ENCODE measurements at regions not wholly inside any gene's neighbourhood (a gene's known extent, or its start where the extent isn't known, plus 50 kb on each side); places are given as distances from the start of the nearest gene placed in this dataset.
"Not testable (repeated sequence)": the region's sequence is repeated elsewhere in the genome, so short reads cannot be mapped to it uniquely, and the experiment has no call there.

DNA sequence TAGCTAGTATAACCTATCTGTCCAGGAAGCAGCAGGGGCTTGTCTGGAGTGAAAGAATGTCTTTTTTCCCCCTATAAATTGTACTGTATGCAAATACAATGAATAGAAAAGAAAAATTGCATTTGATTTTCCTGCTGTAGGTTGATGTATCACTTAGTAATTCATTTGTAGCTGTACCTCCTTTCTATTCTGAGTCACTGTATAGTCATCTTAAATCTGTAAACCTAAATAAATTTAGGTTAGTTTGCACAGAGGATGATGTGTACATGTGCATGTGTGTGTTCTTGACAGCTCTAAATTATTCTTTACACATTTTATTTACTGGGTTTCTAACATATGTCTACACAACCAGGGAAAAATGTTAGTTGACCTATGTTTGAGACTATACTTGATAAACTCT, 478.7 kb upstream of the CNTNAP5 start:
- H3K9me3 Mint-ChIP-seq = peaks cover 9% of the 10 kb centered on the region
- H3K27ac Mint-ChIP-seq = no peak overlapping the region
- CTCF ChIA-PET = interaction anchor here (0.6 kb wide), 1 partner anchor 217 kb away, joined by 6 read pairs; no protein-coding TSS in a partner anchor
- intact Hi-C loops (cut with micrococcal nuclease) = no loop called here
- H3K4me1 Mint-ChIP-seq (ENCODE audit: low read depth) = no peaks in the 10 kb centered on the region
- no peak overlapping the region for H3K4me3 Mint-ChIP-seq
- no peaks in the 10 kb centered on the region for H3K27me3 Mint-ChIP-seq (ENCODE audit: low read depth)
- no peaks in the 10 kb centered on the region for H3K36me3 Mint-ChIP-seq (ENCODE audit: low read depth)
- DNase-seq = no peak

DNA sequence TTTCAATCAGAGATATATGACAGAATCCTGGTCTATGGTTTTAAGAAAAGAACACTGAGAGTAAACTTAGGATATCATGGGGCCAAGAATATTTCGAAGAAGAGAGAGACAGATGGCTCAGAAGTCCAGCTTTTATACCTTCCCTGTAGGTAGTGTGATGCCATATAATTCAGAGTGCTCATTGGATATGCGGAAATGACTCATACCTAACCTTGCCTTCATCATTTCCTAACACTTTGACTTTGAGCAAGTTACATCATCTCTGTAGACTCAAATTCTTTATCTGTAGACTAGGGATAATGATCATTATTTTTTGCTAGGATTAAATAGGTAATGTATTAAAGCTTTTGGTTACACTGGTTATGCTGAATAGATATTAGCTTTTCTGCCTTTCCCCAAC, 461.6 kb upstream of the CNTNAP5 start:
- H3K27ac Mint-ChIP-seq = no peak overlapping the region
- DNase-seq = no peak
- no peaks in the 10 kb centered on the region for H3K4me1 Mint-ChIP-seq (ENCODE audit: low read depth)
- intact Hi-C loops (cut with micrococcal nuclease) = no loop called here
- no peak overlapping the region for H3K4me3 Mint-ChIP-seq
- peaks cover 3% of the 10 kb centered on the region for H3K9me3 Mint-ChIP-seq
- no peaks in the 10 kb centered on the region for H3K36me3 Mint-ChIP-seq (ENCODE audit: low read depth)
- CTCF ChIA-PET = no interaction called here
- H3K27me3 Mint-ChIP-seq (ENCODE audit: low read depth) = no peaks in the 10 kb centered on the region

DNA sequence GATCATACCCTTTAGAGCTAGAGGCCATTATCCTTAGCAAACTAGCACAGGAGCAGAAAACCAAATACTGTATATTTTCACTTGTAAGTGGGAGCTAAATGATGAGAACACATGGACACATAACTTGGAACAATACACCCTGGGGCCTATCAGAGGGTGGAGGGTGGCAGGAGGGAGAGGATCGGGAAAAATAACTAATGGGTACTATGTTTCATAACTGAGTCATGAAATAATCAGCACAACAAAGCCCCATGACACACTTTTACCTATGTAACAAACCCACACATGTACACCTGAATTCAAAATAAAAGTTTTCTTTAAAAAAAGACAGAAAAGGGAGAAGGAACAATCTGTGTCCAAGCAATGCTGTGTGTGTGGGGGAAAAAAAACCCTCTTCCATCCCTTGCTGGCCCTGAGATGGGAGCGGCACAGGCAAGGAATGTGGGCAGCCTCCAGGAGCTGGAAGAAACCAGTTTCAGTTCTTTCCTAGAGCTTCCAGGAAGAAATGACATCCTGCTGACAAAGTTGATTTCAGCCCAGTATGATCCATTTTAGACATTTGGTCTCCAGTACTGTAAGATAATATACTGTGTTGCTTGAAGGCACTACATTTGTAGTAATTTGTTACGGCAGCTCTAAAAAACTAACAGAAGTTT, 458.7 kb upstream of the CNTNAP5 start:
- no peaks in the 10 kb centered on the region for H3K36me3 Mint-ChIP-seq (ENCODE audit: low read depth)
- no peaks in the 10 kb centered on the region for H3K27me3 Mint-ChIP-seq (ENCODE audit: low read depth)
- intact Hi-C loops (cut with micrococcal nuclease) = no loop called here

DNA sequence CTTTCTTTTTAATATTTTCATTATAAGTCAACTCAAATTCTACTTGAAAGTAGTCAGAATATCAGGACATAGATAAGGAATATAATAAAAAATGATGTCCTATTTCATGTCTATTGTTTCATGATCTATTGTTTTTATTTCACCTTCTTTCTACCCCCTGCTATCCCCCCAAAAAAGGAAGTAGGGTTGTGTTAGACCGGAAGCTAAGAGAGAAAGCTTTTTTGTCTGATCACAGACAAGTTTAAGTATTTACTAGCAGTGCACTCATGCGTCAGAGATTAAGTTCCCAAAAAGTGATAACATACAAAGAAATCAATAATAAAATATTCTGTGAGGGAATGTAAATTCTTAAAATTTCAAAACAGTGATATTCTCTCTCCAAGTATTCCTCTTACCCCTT, 447.1 kb upstream of the CNTNAP5 start:
- intact Hi-C loops (cut with micrococcal nuclease) = no loop called here
- CTCF ChIA-PET = no interaction called here
- no peaks in the 10 kb centered on the region for H3K27me3 Mint-ChIP-seq (ENCODE audit: low read depth)
- no peak overlapping the region for H3K4me3 Mint-ChIP-seq
- peaks cover 2% of the 10 kb centered on the region for H3K9me3 Mint-ChIP-seq
- no peaks in the 10 kb centered on the region for H3K36me3 Mint-ChIP-seq (ENCODE audit: low read depth)
- DNase-seq = no peak
- H3K4me1 Mint-ChIP-seq (ENCODE audit: low read depth) = no peaks in the 10 kb centered on the region
- no peak overlapping the region for H3K27ac Mint-ChIP-seq

More for the DNA sequence above, 458.7 kb upstream of the CNTNAP5 start:
- no peak overlapping the region for H3K4me3 Mint-ChIP-seq
- H3K9me3 Mint-ChIP-seq = peaks cover 5% of the 10 kb centered on the region
- no peak overlapping the region for H3K27ac Mint-ChIP-seq
- CTCF ChIA-PET = no interaction called here
- DNase-seq = no peak
- no peaks in the 10 kb centered on the region for H3K4me1 Mint-ChIP-seq (ENCODE audit: low read depth)

DNA sequence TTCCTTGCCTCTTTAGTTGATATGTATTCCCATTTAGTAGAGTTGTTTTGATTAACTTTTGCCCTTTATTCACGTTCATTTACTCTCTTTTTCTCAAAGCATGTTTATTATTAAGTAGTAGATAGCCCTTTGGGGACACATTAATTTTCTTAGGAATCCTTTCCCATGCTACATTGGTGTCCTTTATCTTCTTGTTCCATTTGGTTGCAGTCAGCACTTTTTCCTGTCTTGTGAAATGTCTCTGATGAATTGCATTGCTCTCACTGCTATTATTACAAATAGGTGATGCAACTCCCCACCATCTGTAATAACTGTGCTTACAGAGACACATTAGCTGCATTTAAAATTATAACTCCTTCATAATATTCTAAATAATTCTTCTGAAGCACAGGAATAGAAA, 428.5 kb upstream of the CNTNAP5 start:
- Mint-ChIP-seq H3K36me3 (ENCODE audit: low read depth) (no peaks in the 10 kb centered on the region), H3K27ac (no peak overlapping the region), H3K4me3 (no peak overlapping the region), H3K4me1 (ENCODE audit: low read depth) (no peaks in the 10 kb centered on the region), H3K27me3 (ENCODE audit: low read depth) (no peaks in the 10 kb centered on the region), H3K9me3 (peaks cover 12% of the 10 kb centered on the region)
- intact Hi-C loops (cut with micrococcal nuclease) = no loop called here
- CTCF ChIA-PET = no interaction called here
- no peak for DNase-seq

DNA sequence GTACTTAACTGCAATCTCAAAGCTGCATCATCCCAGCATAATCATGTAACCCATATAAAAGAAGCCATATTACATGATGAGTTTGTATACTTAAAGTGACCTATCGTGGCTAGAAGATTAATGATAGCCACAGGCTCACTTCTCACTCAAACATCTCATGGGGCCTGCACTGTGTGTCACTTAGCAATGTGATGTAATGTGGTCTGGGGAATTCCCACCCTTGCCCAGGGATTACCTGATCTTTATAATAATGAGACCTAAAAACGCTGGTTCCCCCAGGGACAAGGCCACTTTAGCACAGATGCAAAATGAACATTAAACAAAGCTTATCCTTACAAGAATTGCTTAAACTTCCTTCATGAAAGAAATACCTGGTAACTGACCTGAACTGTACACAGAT, 427.1 kb upstream of the CNTNAP5 start:
- H3K27me3 Mint-ChIP-seq (ENCODE audit: low read depth) = no peaks in the 10 kb centered on the region
- no peak overlapping the region for H3K4me3 Mint-ChIP-seq
- no peak overlapping the region for H3K27ac Mint-ChIP-seq
- H3K36me3 Mint-ChIP-seq (ENCODE audit: low read depth) = no peaks in the 10 kb centered on the region
- CTCF ChIA-PET = no interaction called here
- no peaks in the 10 kb centered on the region for H3K4me1 Mint-ChIP-seq (ENCODE audit: low read depth)
- DNase-seq = no peak
- H3K9me3 Mint-ChIP-seq = peaks cover 14% of the 10 kb centered on the region
- intact Hi-C loops (cut with micrococcal nuclease) = no loop called here

DNA sequence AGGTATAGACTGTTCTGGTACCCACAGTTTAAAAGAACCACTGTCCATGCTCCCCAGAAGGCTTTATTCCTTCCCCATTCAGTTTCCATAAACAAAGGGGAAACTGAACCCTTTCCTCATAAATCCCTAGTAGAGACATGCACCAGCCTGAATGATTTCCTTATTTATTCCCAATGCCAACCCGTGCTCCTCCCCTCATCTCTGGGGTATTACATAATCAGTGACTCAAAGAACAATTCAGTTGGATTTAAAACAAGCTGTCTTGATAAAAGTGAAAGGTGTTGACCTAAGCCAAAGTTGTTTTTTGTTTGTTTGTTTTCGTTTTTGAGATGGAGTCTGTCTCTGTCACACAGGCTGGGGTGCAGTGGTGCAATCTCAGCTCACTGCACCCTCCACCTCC, 418.5 kb upstream of the CNTNAP5 start:
- Mint-ChIP-seq H3K4me1 (ENCODE audit: low read depth) (no peaks in the 10 kb centered on the region), H3K27me3 (ENCODE audit: low read depth) (no peaks in the 10 kb centered on the region), H3K36me3 (ENCODE audit: low read depth) (no peaks in the 10 kb centered on the region), H3K27ac (no peak overlapping the region), H3K9me3 (peaks cover 6% of the 10 kb centered on the region), H3K4me3 (no peak overlapping the region)
- DNase-seq = no peak
- CTCF ChIA-PET = no interaction called here
- intact Hi-C loops (cut with micrococcal nuclease) = no loop called here

DNA sequence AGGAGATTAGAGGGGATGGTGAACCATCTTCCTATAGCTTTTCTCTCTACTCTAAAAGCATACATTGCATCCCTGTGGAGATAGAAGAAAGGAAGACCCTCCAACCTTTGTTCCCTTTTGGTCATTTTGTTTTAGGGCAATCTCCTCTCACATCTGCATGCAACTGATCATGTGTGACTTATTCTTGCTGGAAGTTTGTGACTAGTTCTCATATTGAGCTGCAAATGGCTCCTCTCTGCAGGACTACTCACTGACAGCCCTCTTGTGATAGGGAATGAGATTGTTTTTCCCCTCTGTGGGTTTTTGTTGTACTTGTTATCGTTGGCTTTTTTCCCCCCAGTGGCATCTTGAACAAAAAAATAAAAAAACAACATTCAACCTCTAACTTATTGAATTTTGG, 416.0 kb upstream of the CNTNAP5 start:
- no peak for DNase-seq
- H3K4me3 Mint-ChIP-seq = no peak overlapping the region
- CTCF ChIA-PET = interaction anchor here (0.8 kb wide), 1 partner anchor 16 kb away, joined by 3 read pairs; no protein-coding TSS in a partner anchor
- intact Hi-C loops (cut with micrococcal nuclease) = no loop called here
- H3K4me1 Mint-ChIP-seq (ENCODE audit: low read depth) = no peaks in the 10 kb centered on the region
- peaks cover 8% of the 10 kb centered on the region for H3K9me3 Mint-ChIP-seq
- H3K27ac Mint-ChIP-seq = no peak overlapping the region
- no peaks in the 10 kb centered on the region for H3K36me3 Mint-ChIP-seq (ENCODE audit: low read depth)
- H3K27me3 Mint-ChIP-seq (ENCODE audit: low read depth) = no peaks in the 10 kb centered on the region

DNA sequence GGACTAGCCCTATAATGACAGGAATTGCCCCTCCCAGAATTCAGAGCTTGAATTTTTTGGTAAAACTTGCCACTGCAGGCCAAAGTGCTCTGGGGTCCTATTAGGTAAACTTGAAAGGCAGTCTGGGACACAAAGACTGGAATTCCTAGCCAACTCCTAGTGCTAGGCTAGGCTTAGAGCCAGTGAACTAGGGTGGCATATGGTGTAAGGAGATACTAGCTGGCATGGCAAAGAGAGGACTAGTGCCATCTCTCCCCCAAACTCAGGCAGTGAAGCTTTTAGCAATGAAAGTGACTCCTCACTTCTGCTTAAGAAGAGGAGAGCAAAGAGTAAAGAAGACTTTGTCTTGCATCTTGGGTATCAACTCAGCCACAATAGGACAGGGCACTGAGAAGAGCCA, 410.5 kb upstream of the CNTNAP5 start:
- Mint-ChIP-seq H3K4me3 (no peak overlapping the region), H3K27ac (no peak overlapping the region), H3K9me3 (peaks cover 10% of the 10 kb centered on the region), H3K4me1 (ENCODE audit: low read depth) (no peaks in the 10 kb centered on the region), H3K27me3 (ENCODE audit: low read depth) (no peaks in the 10 kb centered on the region), H3K36me3 (ENCODE audit: low read depth) (no peaks in the 10 kb centered on the region)
- CTCF ChIA-PET = no interaction called here
- intact Hi-C loops (cut with micrococcal nuclease) = no loop called here
- no peak for DNase-seq

DNA sequence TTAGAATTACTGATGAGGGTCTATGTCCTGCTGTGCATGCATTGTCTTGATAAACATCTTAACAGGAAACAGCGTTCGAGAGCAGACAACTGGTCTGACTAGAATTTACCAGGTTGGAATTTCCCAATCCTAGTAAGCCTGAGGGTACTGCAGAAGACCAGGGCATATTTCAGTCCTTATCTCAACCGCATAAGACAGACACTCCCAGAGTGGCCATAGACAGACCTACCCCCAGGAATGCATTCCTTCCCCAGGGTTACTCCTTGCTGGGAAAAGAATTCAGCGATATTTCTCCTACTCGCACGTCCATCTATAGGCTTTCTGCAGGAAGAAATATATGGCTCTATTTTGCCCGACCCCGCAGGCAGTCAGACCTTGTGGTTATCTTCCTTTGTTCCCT, 406.4 kb upstream of the CNTNAP5 start:
- intact Hi-C loops (cut with micrococcal nuclease); H3K4me3 Mint-ChIP-seq; H3K27ac Mint-ChIP-seq; CTCF ChIA-PET; H3K27me3 Mint-ChIP-seq (ENCODE audit: low read depth); H3K4me1 Mint-ChIP-seq (ENCODE audit: low read depth); H3K36me3 Mint-ChIP-seq (ENCODE audit: low read depth); H3K9me3 Mint-ChIP-seq; DNase-seq: not testable (repeated sequence)

DNA sequence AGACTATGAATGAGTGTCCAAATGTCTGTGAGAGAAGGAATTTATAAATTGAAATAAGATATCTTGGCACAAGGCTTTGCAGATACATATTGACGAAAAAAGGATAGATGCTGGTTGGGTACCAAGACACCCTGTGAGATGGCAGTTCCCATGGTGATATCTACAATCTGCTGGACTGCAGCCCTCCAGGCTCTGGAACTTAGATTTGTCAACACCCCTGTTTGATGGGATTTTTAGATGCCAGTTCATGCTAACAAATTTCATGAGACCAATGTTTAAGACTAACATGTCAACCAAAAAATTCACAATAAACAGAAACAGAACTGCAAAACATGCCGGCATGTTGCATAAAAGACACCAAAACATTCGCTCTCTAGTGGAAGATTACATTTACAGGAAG, 400.3 kb upstream of the CNTNAP5 start:
- H3K4me3 Mint-ChIP-seq = no peak overlapping the region
- no peaks in the 10 kb centered on the region for H3K4me1 Mint-ChIP-seq (ENCODE audit: low read depth)
- DNase-seq = no peak
- CTCF ChIA-PET = no interaction called here
- no peaks in the 10 kb centered on the region for H3K27me3 Mint-ChIP-seq (ENCODE audit: low read depth)
- intact Hi-C loops (cut with micrococcal nuclease) = no loop called here
- no peak overlapping the region for H3K27ac Mint-ChIP-seq
- peaks cover 11% of the 10 kb centered on the region for H3K9me3 Mint-ChIP-seq
- no peaks in the 10 kb centered on the region for H3K36me3 Mint-ChIP-seq (ENCODE audit: low read depth)

DNA sequence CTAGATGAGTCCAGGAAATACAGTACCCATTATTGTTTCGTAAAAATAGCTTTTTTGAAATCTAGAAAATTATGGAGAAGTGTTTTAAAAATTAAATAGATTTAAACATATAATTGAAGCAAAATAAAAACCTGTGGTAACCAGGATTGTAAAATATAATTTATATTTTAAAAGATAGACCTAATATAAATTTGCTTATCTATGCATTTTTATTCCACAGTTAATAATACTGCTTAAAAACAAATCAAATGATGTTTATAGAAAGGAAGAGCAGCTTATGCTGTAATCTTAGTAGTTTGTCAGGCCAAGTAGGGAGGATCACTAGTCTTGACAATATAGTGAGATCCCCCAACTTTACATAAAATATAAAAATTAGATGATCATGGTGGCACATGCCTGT, 388.9 kb upstream of the CNTNAP5 start:
- DNase-seq = no peak
- intact Hi-C loops (cut with micrococcal nuclease) = no loop called here
- no peaks in the 10 kb centered on the region for H3K4me1 Mint-ChIP-seq (ENCODE audit: low read depth)
- H3K9me3 Mint-ChIP-seq = peaks cover 3% of the 10 kb centered on the region
- no peak overlapping the region for H3K27ac Mint-ChIP-seq
- CTCF ChIA-PET = no interaction called here
- no peak overlapping the region for H3K4me3 Mint-ChIP-seq
- H3K27me3 Mint-ChIP-seq (ENCODE audit: low read depth) = no peaks in the 10 kb centered on the region
- no peaks in the 10 kb centered on the region for H3K36me3 Mint-ChIP-seq (ENCODE audit: low read depth)

DNA sequence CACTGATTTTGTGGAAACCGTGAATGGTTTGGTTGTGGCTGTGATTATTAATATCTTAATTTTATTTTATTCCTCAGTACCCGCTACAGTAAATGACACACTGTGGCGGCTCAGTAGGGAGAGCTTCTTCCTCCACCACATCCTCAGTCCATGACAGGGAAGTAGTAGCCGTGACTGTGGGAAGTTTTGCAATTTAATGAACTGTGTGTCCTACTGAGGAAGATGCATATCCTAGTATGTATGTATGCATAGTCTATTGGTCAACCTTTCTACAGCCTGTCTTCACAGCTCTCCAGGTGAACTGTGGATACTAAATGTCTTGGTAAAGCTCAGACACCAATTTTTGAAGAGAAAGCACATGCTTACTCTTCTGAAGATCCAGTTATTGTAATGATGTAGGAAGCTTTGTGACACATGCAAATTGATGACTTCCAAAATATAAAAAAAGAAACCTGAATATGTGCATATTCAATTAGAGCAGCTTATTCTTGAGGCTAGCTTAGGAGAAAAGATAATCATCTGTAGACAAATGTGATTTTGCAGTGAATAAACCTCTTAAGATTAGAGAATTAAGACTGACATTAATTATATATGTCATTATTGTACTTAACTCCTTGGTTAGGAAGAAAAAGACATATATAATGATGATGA, 384.3 kb upstream of the CNTNAP5 start:
- no peak overlapping the region for H3K27ac Mint-ChIP-seq
- peaks cover 2% of the 10 kb centered on the region for H3K9me3 Mint-ChIP-seq
- CTCF ChIA-PET = no interaction called here
- H3K4me1 Mint-ChIP-seq (ENCODE audit: low read depth) = no peaks in the 10 kb centered on the region
- no peak for DNase-seq
- H3K36me3 Mint-ChIP-seq (ENCODE audit: low read depth) = no peaks in the 10 kb centered on the region
- H3K4me3 Mint-ChIP-seq = no peak overlapping the region
- no peaks in the 10 kb centered on the region for H3K27me3 Mint-ChIP-seq (ENCODE audit: low read depth)
- intact Hi-C loops (cut with micrococcal nuclease) = no loop called here

Data from activated naive CD4-positive, alpha-beta T cell treated with anti-CD3 and anti-CD28 coated beads for 36 hours (primary cell).